SH-SY5Y (cell line): ENCODE measurements at regions not wholly inside any gene's neighbourhood (a gene's known extent, or its start where the extent isn't known, plus 50 kb on each side); places are given as distances from the start of the nearest gene placed in this dataset.

Experiments used
- GATA2 ChIP-seq: IDR thresholded peaks from 2 replicates; pipeline ENCODE4 v1.6.1; 2011; ENCODE audit warnings: mild to moderate bottlenecking, low read depth, low read length
- GATA3 ChIP-seq: IDR thresholded peaks from 2 replicates; pipeline ENCODE4 v1.6.1; 2011; ENCODE audit warnings: low read depth, mild to moderate bottlenecking, low read length, moderate library complexity

GRCh38 chr13:99809926-99810325 lies 161.6 kb downstream of the ZIC5 start:
- TF ChIP-seq GATA2 (no peak), GATA3 (no peak)
